T-helper 1 cell (primary cell): ENCODE measurements at regions not wholly inside any gene's neighbourhood (a gene's known extent, or its start where the extent isn't known, plus 50 kb on each side); places are given as distances from the start of the nearest gene placed in this dataset.
"Not testable (repeated sequence)": the region's sequence is repeated elsewhere in the genome, so short reads cannot be mapped to it uniquely, and the experiment has no call there.

Experiments
- DNase-seq, 5 donors: peaks; one replicate each; pipeline ENCODE4 v3.0.0-alpha.2; 2012 to 2020

GRCh38 chr3:72095521-72095920, 310.6 kb upstream of the PROK2 start:
- DNase-seq, result no peak

GRCh38 chr3:72093992-72094334, 309.0 kb upstream of the PROK2 start:
- DNase-seq, result no peak

GRCh38 chr3:72093270-72093991, 308.5 kb upstream of the PROK2 start:
- DNase-seq, result no peak

GRCh38 chr3:72092778-72093177, 307.8 kb upstream of the PROK2 start:
- DNase-seq, result no peak

- no peak for DNase-seq
Observed at GRCh38 chr3:72088486-72089025, 303.6 kb upstream of the PROK2 start.

- DNase-seq, result no peak
Observed at GRCh38 chr3:72087420-72087819, 302.5 kb upstream of the PROK2 start.

GRCh38 chr3:72086743-72087087, 301.8 kb upstream of the PROK2 start:
- no peak for DNase-seq

- DNase-seq, result no peak
Observed at GRCh38 chr3:72086042-72086742, 301.2 kb upstream of the PROK2 start.

GRCh38 chr3:72085036-72085435, 300.1 kb upstream of the PROK2 start:
- DNase-seq, result no peak

- no peak for DNase-seq
Observed at GRCh38 chr3:72082776-72083462, 298.0 kb upstream of the PROK2 start.

GRCh38 chr3:72082186-72082715, 297.3 kb upstream of the PROK2 start:
- no peak for DNase-seq

GRCh38 chr3:72081471-72082185, 296.7 kb upstream of the PROK2 start:
- DNase-seq, result no peak

- no peak for DNase-seq
Observed at GRCh38 chr3:72080800-72081199, 295.9 kb upstream of the PROK2 start.

GRCh38 chr3:72080095-72080494, 295.1 kb upstream of the PROK2 start:
- DNase-seq, result no peak

GRCh38 chr3:72079369-72079872, 294.5 kb upstream of the PROK2 start:
- no peak for DNase-seq

GRCh38 chr3:72078676-72079368, 293.9 kb upstream of the PROK2 start:
- DNase-seq, result peak in 1 of 5 donors; percentile 14

GRCh38 chr3:72077473-72078259, 292.7 kb upstream of the PROK2 start:
- no peak for DNase-seq

- not testable (repeated sequence) for DNase-seq
Observed at GRCh38 chr3:72075848-72076247, 290.9 kb upstream of the PROK2 start.

GRCh38 chr3:72071624-72072023, 286.7 kb upstream of the PROK2 start:
- no peak for DNase-seq

GRCh38 chr3:72070005-72070404, 285.1 kb upstream of the PROK2 start:
- no peak for DNase-seq

GRCh38 chr3:72069543-72069942, 284.6 kb upstream of the PROK2 start:
- DNase-seq, result no peak
